ENCODE measurements at regions not wholly inside any gene's neighbourhood (a gene's known extent, or its start where the extent isn't known, plus 50 kb on each side); places are given as distances from the start of the nearest gene placed in this dataset.

DNA sequence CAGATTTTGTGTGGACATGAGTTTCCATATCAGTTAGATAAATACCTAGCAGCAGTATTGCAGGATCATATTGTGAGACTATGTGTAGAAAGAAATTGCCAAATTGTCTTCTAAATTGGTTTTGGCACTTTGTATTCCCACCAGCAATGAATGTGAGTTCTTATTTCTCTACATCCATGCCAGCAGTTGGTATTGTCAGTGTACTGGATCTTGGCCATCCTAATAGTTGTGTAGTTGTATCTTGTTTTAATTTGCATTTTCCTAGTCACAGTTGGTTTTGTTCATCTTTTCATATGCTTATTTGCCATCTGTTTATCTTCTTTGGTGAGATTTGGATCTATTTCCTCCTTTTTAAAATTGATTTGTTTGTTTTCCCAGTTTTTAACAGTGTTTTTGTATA lies 154.7 kb upstream of the HCRTR2 start:
- Histone ChIP-seq H3K9ac (ENCODE audit: low read depth, low read length, poor library complexity) (no peak overlapping the region), H3K36me3 (replicated peaks in 1 of 2; ENCODE audit: control insufficient read depth in 2 of 2, insufficient read depth in 2 of 2, low read length in 2 of 2) (no peaks in the 10 kb centered on the region), H3K27me3 (ENCODE audit: control insufficient read depth in 3 of 3, insufficient read depth in 3 of 3, low read depth in 1 of 3, low read length in 3 of 3) (no peaks in the 10 kb centered on the region), H2AK5ac (ENCODE audit: low read depth, low read length) (no peak overlapping the region), H3K4ac (ENCODE audit: low read length) (no peak overlapping the region), H3K4me1 (ENCODE audit: control insufficient read depth in 2 of 2, insufficient read depth in 1 of 2, low read depth in 1 of 2, low read length in 2 of 2) (no peaks in the 10 kb centered on the region), H2BK15ac (ENCODE audit: low read length) (no peak overlapping the region), H2BK5ac (ENCODE audit: low read length) (no peak overlapping the region), H3K18ac (ENCODE audit: low read length) (no peak overlapping the region), H2AFZ (ENCODE audit: low read length) (no peak overlapping the region), H3K4me2 (ENCODE audit: insufficient read depth, low read length, poor library complexity, severe bottlenecking) (no peak overlapping the region), H3K23ac (ENCODE audit: low read depth, low read length, poor library complexity) (no peak overlapping the region), H3K79me1 (ENCODE audit: low read depth, low read length) (no peaks in the 10 kb centered on the region), H3K9me3 (replicated peaks in 1 of 2; ENCODE audit: control insufficient read depth in 2 of 2, insufficient read depth in 1 of 2, low read depth in 1 of 2, low read length in 2 of 2) (no peaks in the 10 kb centered on the region), H3K14ac (ENCODE audit: low read length) (no peak overlapping the region), H2BK12ac (ENCODE audit: low read length) (no peak overlapping the region), H2BK120ac (ENCODE audit: low read depth, low read length) (no peak overlapping the region), H3K27ac (replicated peaks; ENCODE audit: low read length) (no peak overlapping the region), H3K4me3 (ENCODE audit: low read length in 2 of 2) (no peak overlapping the region), H4K8ac (ENCODE audit: low read depth, low read length) (no peak overlapping the region), H4K91ac (ENCODE audit: low read depth, low read length, poor library complexity) (no peak overlapping the region)
- DNase-seq (ENCODE audit: low spot score), result no peak

DNA sequence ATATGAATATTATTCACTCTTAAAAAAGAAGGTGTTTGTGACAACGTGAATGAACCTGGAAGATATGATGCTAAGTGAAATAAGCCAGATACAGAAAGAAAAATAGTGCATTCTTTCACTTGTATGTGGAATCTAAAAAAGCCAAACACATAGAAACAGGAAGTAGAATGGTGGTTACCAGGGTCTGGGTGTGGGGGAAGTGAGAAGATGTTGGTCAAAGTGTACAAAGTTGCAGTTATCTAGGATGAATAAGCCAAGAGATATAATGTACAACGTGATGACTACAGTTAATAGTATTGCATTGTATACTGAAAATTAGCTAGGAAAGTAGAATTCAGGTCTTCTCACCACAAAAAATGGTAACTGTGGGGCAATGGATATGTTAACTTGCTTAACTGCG lies 151.1 kb upstream of the HCRTR2 start:
- Histone ChIP-seq H3K27me3 (ENCODE audit: control insufficient read depth in 3 of 3, insufficient read depth in 3 of 3, low read depth in 1 of 3, low read length in 3 of 3) (no peaks in the 10 kb centered on the region), H2AFZ (ENCODE audit: low read length) (no peak overlapping the region), H2BK15ac (ENCODE audit: low read length) (no peak overlapping the region), H3K4ac (ENCODE audit: low read length) (no peak overlapping the region), H3K4me2 (ENCODE audit: insufficient read depth, low read length, poor library complexity, severe bottlenecking) (no peak overlapping the region), H4K8ac (ENCODE audit: low read depth, low read length) (no peak overlapping the region), H4K91ac (ENCODE audit: low read depth, low read length, poor library complexity) (no peak overlapping the region), H2BK5ac (ENCODE audit: low read length) (no peak overlapping the region), H3K79me1 (ENCODE audit: low read depth, low read length) (no peaks in the 10 kb centered on the region), H3K9me3 (replicated peaks in 1 of 2; ENCODE audit: control insufficient read depth in 2 of 2, insufficient read depth in 1 of 2, low read depth in 1 of 2, low read length in 2 of 2) (no peaks in the 10 kb centered on the region), H3K4me3 (ENCODE audit: low read length in 2 of 2) (no peak overlapping the region), H3K23ac (ENCODE audit: low read depth, low read length, poor library complexity) (no peak overlapping the region), H3K27ac (replicated peaks; ENCODE audit: low read length) (no peak overlapping the region), H2AK5ac (ENCODE audit: low read depth, low read length) (no peak overlapping the region), H3K18ac (ENCODE audit: low read length) (no peak overlapping the region), H3K36me3 (replicated peaks in 1 of 2; ENCODE audit: control insufficient read depth in 2 of 2, insufficient read depth in 2 of 2, low read length in 2 of 2) (no peaks in the 10 kb centered on the region), H3K4me1 (ENCODE audit: control insufficient read depth in 2 of 2, insufficient read depth in 1 of 2, low read depth in 1 of 2, low read length in 2 of 2) (no peaks in the 10 kb centered on the region), H2BK120ac (ENCODE audit: low read depth, low read length) (no peak overlapping the region), H3K14ac (ENCODE audit: low read length) (no peak overlapping the region), H3K9ac (ENCODE audit: low read depth, low read length, poor library complexity) (no peak overlapping the region), H2BK12ac (ENCODE audit: low read length) (no peak overlapping the region)
- no CpG with 5 or more reads among the region's 3 CpGs for WGBS, 2 donors (ENCODE audit: extremely low coverage in 2 of 2, insufficient read length in 2 of 2, insufficient replicate concordance in 1 of 2)
- no peak for DNase-seq (ENCODE audit: low spot score)

DNA sequence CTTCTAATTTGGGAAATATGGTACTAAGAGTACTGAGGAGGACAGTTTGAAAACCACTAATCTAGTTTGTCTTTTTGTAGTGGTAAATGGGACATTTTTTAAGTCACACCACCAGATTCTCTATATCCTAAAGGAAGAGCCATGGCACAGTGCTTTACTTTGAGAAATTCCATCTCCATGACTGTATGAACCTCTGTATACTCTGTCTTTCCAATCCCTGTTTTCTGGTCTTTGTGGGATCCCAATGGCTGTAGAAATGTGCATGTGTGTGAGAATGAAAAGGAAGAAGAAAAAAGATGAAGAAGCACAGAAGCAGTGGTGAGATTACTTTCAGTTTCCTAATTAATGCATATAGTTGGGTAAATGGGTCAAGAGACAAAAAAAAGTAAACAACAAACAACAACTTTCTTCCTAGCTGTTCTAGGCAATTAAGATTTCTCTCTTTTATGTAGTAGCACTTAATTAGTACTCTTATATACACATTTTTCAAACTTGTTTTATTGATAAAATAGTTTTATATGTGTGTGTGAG lies 141.2 kb upstream of the HCRTR2 start:
- Histone ChIP-seq H2BK5ac (ENCODE audit: low read length) (no peak overlapping the region), H3K4me1 (ENCODE audit: control insufficient read depth in 2 of 2, insufficient read depth in 1 of 2, low read depth in 1 of 2, low read length in 2 of 2) (no peaks in the 10 kb centered on the region), H3K14ac (ENCODE audit: low read length) (no peak overlapping the region), H3K27ac (replicated peaks; ENCODE audit: low read length) (no peak overlapping the region), H3K9ac (ENCODE audit: low read depth, low read length, poor library complexity) (no peak overlapping the region), H4K8ac (ENCODE audit: low read depth, low read length) (no peak overlapping the region), H3K4me2 (ENCODE audit: insufficient read depth, low read length, poor library complexity, severe bottlenecking) (no peak overlapping the region), H3K79me1 (ENCODE audit: low read depth, low read length) (no peaks in the 10 kb centered on the region), H3K9me3 (replicated peaks in 1 of 2; ENCODE audit: control insufficient read depth in 2 of 2, insufficient read depth in 1 of 2, low read depth in 1 of 2, low read length in 2 of 2) (no peaks in the 10 kb centered on the region), H2AFZ (ENCODE audit: low read length) (no peak overlapping the region), H3K23ac (ENCODE audit: low read depth, low read length, poor library complexity) (no peak overlapping the region), H2BK12ac (ENCODE audit: low read length) (no peak overlapping the region), H2BK120ac (ENCODE audit: low read depth, low read length) (no peak overlapping the region), H3K36me3 (replicated peaks in 1 of 2; ENCODE audit: control insufficient read depth in 2 of 2, insufficient read depth in 2 of 2, low read length in 2 of 2) (no peaks in the 10 kb centered on the region), H2AK5ac (ENCODE audit: low read depth, low read length) (no peak overlapping the region), H3K4ac (ENCODE audit: low read length) (no peak overlapping the region), H4K91ac (ENCODE audit: low read depth, low read length, poor library complexity) (no peak overlapping the region), H3K18ac (ENCODE audit: low read length) (no peak overlapping the region), H3K4me3 (ENCODE audit: low read length in 2 of 2) (no peak overlapping the region), H2BK15ac (ENCODE audit: low read length) (no peak overlapping the region), H3K27me3 (ENCODE audit: control insufficient read depth in 3 of 3, insufficient read depth in 3 of 3, low read depth in 1 of 3, low read length in 3 of 3) (no peaks in the 10 kb centered on the region)
- DNase-seq (ENCODE audit: low spot score), result no peak

DNA sequence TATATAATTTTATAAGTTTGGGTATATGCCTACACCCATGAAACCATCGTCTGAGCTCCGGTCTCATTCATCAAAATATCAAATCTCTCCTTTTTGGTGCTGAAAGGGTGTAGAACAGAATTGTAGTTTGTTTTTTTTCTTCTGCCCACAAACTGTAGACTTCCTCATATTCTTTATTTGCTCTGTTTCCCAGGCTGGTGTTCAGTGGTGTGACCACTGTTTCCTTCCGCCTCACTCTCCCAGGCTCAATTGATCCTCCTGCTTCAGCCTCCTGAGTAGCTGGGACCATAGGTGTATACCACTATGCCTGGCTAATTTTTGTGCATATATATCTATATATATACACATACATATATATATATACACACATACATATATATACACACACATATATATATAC lies 139.6 kb upstream of the HCRTR2 start:
- no peak overlapping the region for H2BK5ac ChIP-seq (ENCODE audit: low read length)
- no peak overlapping the region for H2BK15ac ChIP-seq (ENCODE audit: low read length)
- H3K4me3 ChIP-seq (ENCODE audit: low read length in 2 of 2), result no peak overlapping the region
- H3K4me2 ChIP-seq (ENCODE audit: insufficient read depth, low read length, poor library complexity, severe bottlenecking), result no peak overlapping the region
- DNase-seq (ENCODE audit: low spot score), result no peak
- no CpG with 5 or more reads among the region's 3 CpGs for WGBS, 2 donors (ENCODE audit: extremely low coverage in 2 of 2, insufficient read length in 2 of 2, insufficient replicate concordance in 1 of 2)
- H3K79me1 ChIP-seq (ENCODE audit: low read depth, low read length), result no peaks in the 10 kb centered on the region
- no peaks in the 10 kb centered on the region for H3K36me3 ChIP-seq (replicated peaks in 1 of 2; ENCODE audit: control insufficient read depth in 2 of 2, insufficient read depth in 2 of 2, low read length in 2 of 2)
- no peaks in the 10 kb centered on the region for H3K4me1 ChIP-seq (ENCODE audit: control insufficient read depth in 2 of 2, insufficient read depth in 1 of 2, low read depth in 1 of 2, low read length in 2 of 2)
- H2BK120ac ChIP-seq (ENCODE audit: low read depth, low read length), result no peak overlapping the region
- no peak overlapping the region for H3K14ac ChIP-seq (ENCODE audit: low read length)
- H3K18ac ChIP-seq (ENCODE audit: low read length), result no peak overlapping the region
- no peak overlapping the region for H4K8ac ChIP-seq (ENCODE audit: low read depth, low read length)
- H2AFZ ChIP-seq (ENCODE audit: low read length), result no peak overlapping the region
- H2AK5ac ChIP-seq (ENCODE audit: low read depth, low read length), result no peak overlapping the region
- no peak overlapping the region for H3K23ac ChIP-seq (ENCODE audit: low read depth, low read length, poor library complexity)
- no peak overlapping the region for H2BK12ac ChIP-seq (ENCODE audit: low read length)
- no peak overlapping the region for H4K91ac ChIP-seq (ENCODE audit: low read depth, low read length, poor library complexity)
- H3K9ac ChIP-seq (ENCODE audit: low read depth, low read length, poor library complexity), result no peak overlapping the region
- H3K27ac ChIP-seq (replicated peaks; ENCODE audit: low read length), result no peak overlapping the region
- H3K27me3 ChIP-seq (ENCODE audit: control insufficient read depth in 3 of 3, insufficient read depth in 3 of 3, low read depth in 1 of 3, low read length in 3 of 3), result no peaks in the 10 kb centered on the region
- H3K9me3 ChIP-seq (replicated peaks in 1 of 2; ENCODE audit: control insufficient read depth in 2 of 2, insufficient read depth in 1 of 2, low read depth in 1 of 2, low read length in 2 of 2), result no peaks in the 10 kb centered on the region
- no peak overlapping the region for H3K4ac ChIP-seq (ENCODE audit: low read length)

Data from neuronal stem cell (in vitro differentiated cells).